Peyer's patch (tissue), 4 donors: ENCODE measurements at regions not wholly inside any gene's neighbourhood (a gene's known extent, or its start where the extent isn't known, plus 50 kb on each side); places are given as distances from the start of the nearest gene placed in this dataset.

Source experiments
- POLR2A ChIP-seq, 2 donors: fragments of 450-650 bp; IDR thresholded peaks; one replicate each; pipeline ENCODE4 v1.5.1; 2017; ENCODE audit warnings: antibody characterized with exemption in 2 of 2, mild to moderate bottlenecking in 2 of 2, moderate library complexity in 2 of 2
- TF ChIP-seq, protein P1 (sequence below), 6 experiments: fragments of 450-650 bp in 4 of 6; fragments of 200-600 bp in 2 of 6; sonication (generic) in 1 of 6; IDR thresholded peaks; one replicate each; pipeline ENCODE4 v1.5.1; 2017 to 2019; ENCODE audit warnings: antibody characterized with exemption in 6 of 6, mild to moderate bottlenecking in 3 of 6, moderate library complexity in 1 of 6

DNA sequence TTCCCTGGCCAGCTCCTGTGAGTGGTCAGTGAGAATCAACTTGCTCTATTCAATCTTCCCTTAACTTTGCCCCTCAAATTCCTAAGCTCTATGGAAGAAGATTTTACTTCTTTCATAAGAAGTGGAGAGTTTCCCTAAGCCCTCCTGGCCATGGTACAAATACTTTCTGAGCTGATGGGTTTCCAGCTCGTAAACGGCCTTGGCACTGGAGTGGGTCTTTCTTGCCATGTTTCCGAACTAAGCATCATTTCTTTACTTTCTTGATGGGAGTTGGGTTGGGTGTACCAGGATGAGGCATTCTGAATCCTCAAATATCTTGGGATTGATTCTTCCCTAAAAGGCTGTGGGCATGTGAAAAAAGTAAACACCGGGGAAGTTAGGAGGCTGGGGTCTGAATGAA lies 72.5 kb downstream of the ACKR3 start:
- TF ChIP-seq, protein P1, sequence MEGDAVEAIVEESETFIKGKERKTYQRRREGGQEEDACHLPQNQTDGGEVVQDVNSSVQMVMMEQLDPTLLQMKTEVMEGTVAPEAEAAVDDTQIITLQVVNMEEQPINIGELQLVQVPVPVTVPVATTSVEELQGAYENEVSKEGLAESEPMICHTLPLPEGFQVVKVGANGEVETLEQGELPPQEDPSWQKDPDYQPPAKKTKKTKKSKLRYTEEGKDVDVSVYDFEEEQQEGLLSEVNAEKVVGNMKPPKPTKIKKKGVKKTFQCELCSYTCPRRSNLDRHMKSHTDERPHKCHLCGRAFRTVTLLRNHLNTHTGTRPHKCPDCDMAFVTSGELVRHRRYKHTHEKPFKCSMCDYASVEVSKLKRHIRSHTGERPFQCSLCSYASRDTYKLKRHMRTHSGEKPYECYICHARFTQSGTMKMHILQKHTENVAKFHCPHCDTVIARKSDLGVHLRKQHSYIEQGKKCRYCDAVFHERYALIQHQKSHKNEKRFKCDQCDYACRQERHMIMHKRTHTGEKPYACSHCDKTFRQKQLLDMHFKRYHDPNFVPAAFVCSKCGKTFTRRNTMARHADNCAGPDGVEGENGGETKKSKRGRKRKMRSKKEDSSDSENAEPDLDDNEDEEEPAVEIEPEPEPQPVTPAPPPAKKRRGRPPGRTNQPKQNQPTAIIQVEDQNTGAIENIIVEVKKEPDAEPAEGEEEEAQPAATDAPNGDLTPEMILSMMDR (IDR thresholded peaks at IDR 0.05) = no peak
- TF ChIP-seq POLR2A (IDR thresholded peaks at IDR 0.05) = no peak
